ENCODE measurements at regions not wholly inside any gene's neighbourhood (a gene's known extent, or its start where the extent isn't known, plus 50 kb on each side); places are given as distances from the start of the nearest gene placed in this dataset.

- no peak overlapping the region for H3K27ac ChIP-seq
- TF ChIP-seq CTCF (conservative IDR thresholded peaks at IDR 0.05) = no peak
These were observed 92.1 kb downstream of the BARX1 start for GRCh38 chr9:93862877-93863545.

GRCh38 chr9:93861736-93862358, 93.3 kb downstream of the BARX1 start:
- no peak overlapping the region for H3K27ac ChIP-seq
- no peak for TF ChIP-seq CTCF (conservative IDR thresholded peaks at IDR 0.05)

- no peak for TF ChIP-seq CTCF (conservative IDR thresholded peaks at IDR 0.05)
- H3K27ac ChIP-seq = no peak overlapping the region
These were observed 94.2 kb downstream of the BARX1 start for GRCh38 chr9:93860694-93861658.

- H3K27ac ChIP-seq = no peak overlapping the region
- no peak; the same call in 1 of the 2 replicates for TF ChIP-seq CTCF (conservative IDR thresholded peaks at IDR 0.05)
These were observed 95.5 kb downstream of the BARX1 start for GRCh38 chr9:93859431-93860215.

- H3K27ac ChIP-seq = no peak overlapping the region
- TF ChIP-seq CTCF (conservative IDR thresholded peaks at IDR 0.05) = no peak
These were observed 97.6 kb downstream of the BARX1 start for GRCh38 chr9:93857528-93857927.

- H3K27ac ChIP-seq = no peak overlapping the region
- TF ChIP-seq CTCF (conservative IDR thresholded peaks at IDR 0.05) = no peak
These were observed 102.4 kb downstream of the BARX1 start for GRCh38 chr9:93852728-93853127.

All from VCaP (cell line).